HFFc6 (cell line): ENCODE measurements at regions not wholly inside any gene's neighbourhood (a gene's known extent, or its start where the extent isn't known, plus 50 kb on each side); places are given as distances from the start of the nearest gene placed in this dataset.

Source experiments
- DNase-seq: peaks from one replicate; pipeline ENCODE4 v3.0.0-alpha.2; 2018
- H3K27ac Mint-ChIP-seq: 2 replicates; pipeline ENCODE4 v1.8.0; 2020; ENCODE audit warnings: mild to moderate bottlenecking, mixed read lengths
- H3K27me3 Mint-ChIP-seq: 2 replicates; pipeline ENCODE4 v1.8.0; 2021; ENCODE audit warnings: mild to moderate bottlenecking, moderate library complexity, mixed read lengths; ENCODE audit not compliant: insufficient read depth
- H3K36me3 Mint-ChIP-seq: 2 replicates; pipeline ENCODE4 v1.8.0; 2021; ENCODE audit warnings: low read depth, mixed read lengths
- H3K4me1 Mint-ChIP-seq: 2 replicates; pipeline ENCODE4 v1.8.0; 2020; ENCODE audit warnings: low read depth, mixed read lengths
- H3K4me3 Mint-ChIP-seq: 2 replicates; pipeline ENCODE4 v1.8.0; 2020; ENCODE audit warnings: mild to moderate bottlenecking, moderate library complexity, mixed read lengths
- H3K9me3 Mint-ChIP-seq: 2 replicates; pipeline ENCODE4 v1.8.0; 2020; ENCODE audit warnings: mild to moderate bottlenecking, mixed read lengths
- CTCF ChIP-seq: fragments of 200-600 bp; sonication (generic); IDR thresholded peaks from 2 replicates; pipeline ENCODE4 v1.5.0; 2021; ENCODE audit warnings: antibody characterized with exemption, mild to moderate bottlenecking

GRCh38 chr4:23105759-23106370, 413.1 kb downstream of the GBA3 start:
- no peak overlapping the region for H3K4me3 Mint-ChIP-seq
- no peak for TF ChIP-seq CTCF
- no peak for DNase-seq
- no peak overlapping the region for H3K27ac Mint-ChIP-seq
- H3K4me1 Mint-ChIP-seq = no peaks in the 10 kb centered on the region
- H3K36me3 Mint-ChIP-seq = no peaks in the 10 kb centered on the region; the same call in 1 of the 2 replicates
- no peaks in the 10 kb centered on the region for H3K27me3 Mint-ChIP-seq
- peaks cover 45% of the 10 kb centered on the region for H3K9me3 Mint-ChIP-seq

DNA sequence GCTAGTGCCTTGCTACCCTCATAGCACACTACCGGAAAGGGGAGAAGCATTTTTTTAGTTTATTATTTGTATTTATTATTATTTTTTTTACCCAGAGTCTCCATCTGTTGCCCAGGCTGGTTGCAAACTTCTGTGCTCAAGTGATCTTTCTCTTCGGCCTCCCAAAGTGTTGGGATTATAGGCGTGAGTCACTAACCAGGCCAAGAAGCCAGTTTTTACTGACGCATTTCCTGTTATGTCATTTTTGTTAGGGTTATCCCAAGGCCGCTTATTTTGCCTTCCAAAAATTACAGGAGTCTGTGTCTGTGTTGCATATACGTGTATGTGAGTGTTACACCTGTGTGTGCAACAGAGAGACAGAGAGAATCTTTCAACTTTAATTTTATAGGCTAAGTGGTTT, 404.5 kb downstream of the GBA3 start:
- no peaks in the 10 kb centered on the region for H3K4me1 Mint-ChIP-seq
- no peaks in the 10 kb centered on the region for H3K36me3 Mint-ChIP-seq
- no peak for DNase-seq
- no peak overlapping the region for H3K27ac Mint-ChIP-seq
- H3K27me3 Mint-ChIP-seq = no peaks in the 10 kb centered on the region; the same call in 1 of the 2 replicates
- TF ChIP-seq CTCF = no peak
- peaks cover 18% of the 10 kb centered on the region for H3K9me3 Mint-ChIP-seq
- H3K4me3 Mint-ChIP-seq = no peak overlapping the region

- Mint-ChIP-seq H3K27ac (no peak overlapping the region), H3K4me3 (no peak overlapping the region), H3K4me1 (no peaks in the 10 kb centered on the region), H3K36me3 (no peaks in the 10 kb centered on the region), H3K9me3 (peaks cover 36% of the 10 kb centered on the region), H3K27me3 (no peaks in the 10 kb centered on the region; the same call in 1 of the 2 replicates)
- DNase-seq = no peak
- TF ChIP-seq CTCF = no peak
Measured at GRCh38 chr4:23091711-23092110, 399.0 kb downstream of the GBA3 start.

GRCh38 chr4:23085249-23085568, 392.5 kb downstream of the GBA3 start:
- peaks cover 65% of the 10 kb centered on the region for H3K9me3 Mint-ChIP-seq
- H3K4me3 Mint-ChIP-seq = no peak overlapping the region

GRCh38 chr4:23084559-23085248, 392.0 kb downstream of the GBA3 start:
- H3K27me3 Mint-ChIP-seq = no peaks in the 10 kb centered on the region; the same call in 1 of the 2 replicates
- H3K4me1 Mint-ChIP-seq = no peaks in the 10 kb centered on the region
- H3K9me3 Mint-ChIP-seq = peaks cover 62% of the 10 kb centered on the region
- no peak for DNase-seq
- H3K36me3 Mint-ChIP-seq = peaks cover 5% of the 10 kb centered on the region; the same call in 1 of the 2 replicates
- H3K27ac Mint-ChIP-seq = no peak overlapping the region
- no peak overlapping the region for H3K4me3 Mint-ChIP-seq
- no peak for TF ChIP-seq CTCF

More at GRCh38 chr4:23085249-23085568, 392.5 kb downstream of the GBA3 start:
- no peak for DNase-seq
- H3K27me3 Mint-ChIP-seq = no peaks in the 10 kb centered on the region; the same call in 1 of the 2 replicates
- TF ChIP-seq CTCF = no peak
- peaks cover 5% of the 10 kb centered on the region; the same call in 1 of the 2 replicates for H3K36me3 Mint-ChIP-seq
- H3K4me1 Mint-ChIP-seq = no peaks in the 10 kb centered on the region
- H3K27ac Mint-ChIP-seq = no peak overlapping the region
